Fibroblast of skin of right biceps (primary cell): ENCODE measurements at regions not wholly inside any gene's neighbourhood (a gene's known extent, or its start where the extent isn't known, plus 50 kb on each side); places are given as distances from the start of the nearest gene placed in this dataset.
A peak's percentile ranks its signal among the peaks of the same experiment; 100 is the strongest.

Experiments
- DNase-seq: peaks from one replicate; pipeline ENCODE4 v3.0.0-alpha.2; 2013

DNA sequence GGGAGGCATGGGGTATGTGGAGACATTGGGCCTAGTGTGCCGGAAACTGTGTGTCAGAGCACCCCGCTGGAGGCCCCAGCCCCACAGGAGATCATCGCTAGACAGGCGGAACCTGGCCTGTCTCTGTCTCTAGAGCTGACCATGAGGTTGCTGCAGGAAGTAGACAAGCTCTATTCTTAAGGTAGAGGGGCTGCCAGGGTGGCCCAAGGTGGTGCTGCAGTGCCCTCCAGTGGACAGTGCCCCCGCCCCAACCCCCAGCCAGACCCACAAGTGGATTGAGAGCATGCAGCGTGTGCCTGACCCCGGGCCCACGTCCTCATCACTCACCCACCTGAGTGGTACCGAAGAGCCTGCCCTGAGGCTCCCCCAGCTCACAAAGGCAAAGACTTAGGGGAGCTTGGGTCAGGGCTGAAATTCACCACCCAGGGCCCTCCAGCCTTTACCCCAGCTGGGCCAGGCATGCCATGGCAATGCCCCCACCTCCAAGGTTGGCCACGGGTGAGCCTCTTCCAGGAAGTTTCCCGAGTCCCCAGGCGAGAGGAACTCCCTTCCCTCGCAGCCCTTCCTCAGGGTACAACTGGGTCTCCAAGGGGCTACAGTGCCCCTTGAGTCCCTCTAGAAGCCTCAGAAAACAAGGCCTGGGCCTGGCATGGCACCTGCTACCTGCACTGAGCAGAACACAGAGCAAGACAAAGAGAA is 155.0 kb downstream of the TTC32 start:
- DNase-seq = no peak

DNA sequence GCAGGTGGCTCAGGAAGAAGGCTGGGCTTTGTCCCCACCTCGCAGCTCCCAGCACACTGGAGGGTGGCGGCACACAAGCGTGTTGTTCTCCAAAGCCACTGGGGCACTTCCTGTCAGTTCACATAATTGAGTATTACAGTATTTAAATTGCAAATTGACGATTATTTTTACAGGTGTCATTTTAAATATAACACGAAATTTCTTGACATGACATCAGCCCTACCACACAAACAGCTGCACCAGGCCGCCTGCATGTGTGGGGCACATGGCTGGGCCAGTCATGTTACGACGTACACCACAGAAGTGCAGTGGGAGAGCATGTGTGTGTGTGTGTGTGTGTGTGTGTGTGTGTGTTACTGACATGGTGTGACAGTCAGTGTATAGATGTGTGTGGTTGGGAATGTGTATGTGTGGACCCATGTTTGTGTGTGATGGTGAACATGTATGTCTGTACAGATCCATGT is 155.6 kb downstream of the TTC32 start:
- DNase-seq = no peak

DNA sequence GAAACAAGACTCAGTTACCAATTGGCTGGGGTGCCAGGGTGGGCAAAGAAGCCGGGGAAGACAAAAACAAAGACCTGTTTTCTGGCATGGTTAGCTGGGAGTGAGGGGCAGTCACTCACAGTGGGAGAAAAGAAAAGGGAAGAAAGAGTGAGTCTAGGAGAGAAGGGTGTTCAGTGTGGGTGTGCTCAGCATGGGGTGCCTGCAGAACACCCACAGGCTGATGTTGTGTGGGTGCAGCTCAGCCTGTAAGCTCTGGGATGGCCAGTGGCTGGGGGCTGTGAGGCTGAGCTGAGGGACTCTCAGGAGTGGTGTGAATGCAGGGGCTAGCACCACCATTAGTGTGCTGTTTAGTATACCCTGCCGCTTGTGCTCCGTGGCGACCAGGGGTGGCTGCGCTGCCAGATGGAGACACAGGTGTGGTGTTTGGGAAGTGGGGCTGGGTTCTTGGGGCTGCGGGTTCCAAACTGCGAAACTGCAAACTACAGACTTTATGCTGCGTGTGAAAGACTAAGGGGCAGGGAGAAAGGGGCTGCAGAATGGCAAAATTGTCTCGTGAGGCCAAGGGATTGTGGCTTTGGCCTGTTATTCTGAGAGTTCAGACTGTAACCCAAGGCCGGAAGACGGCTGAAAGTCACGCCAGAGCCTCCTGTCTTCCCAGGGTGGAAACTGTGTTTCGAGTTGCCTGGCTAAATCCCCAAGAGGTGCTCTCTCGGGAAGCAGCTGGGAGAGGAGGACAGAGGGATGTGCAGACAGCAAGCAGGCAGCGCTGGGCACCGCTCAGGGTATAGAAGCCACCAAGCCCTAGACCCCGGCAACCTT is 156.3 kb downstream of the TTC32 start:
- DNase-seq = no peak

DNA sequence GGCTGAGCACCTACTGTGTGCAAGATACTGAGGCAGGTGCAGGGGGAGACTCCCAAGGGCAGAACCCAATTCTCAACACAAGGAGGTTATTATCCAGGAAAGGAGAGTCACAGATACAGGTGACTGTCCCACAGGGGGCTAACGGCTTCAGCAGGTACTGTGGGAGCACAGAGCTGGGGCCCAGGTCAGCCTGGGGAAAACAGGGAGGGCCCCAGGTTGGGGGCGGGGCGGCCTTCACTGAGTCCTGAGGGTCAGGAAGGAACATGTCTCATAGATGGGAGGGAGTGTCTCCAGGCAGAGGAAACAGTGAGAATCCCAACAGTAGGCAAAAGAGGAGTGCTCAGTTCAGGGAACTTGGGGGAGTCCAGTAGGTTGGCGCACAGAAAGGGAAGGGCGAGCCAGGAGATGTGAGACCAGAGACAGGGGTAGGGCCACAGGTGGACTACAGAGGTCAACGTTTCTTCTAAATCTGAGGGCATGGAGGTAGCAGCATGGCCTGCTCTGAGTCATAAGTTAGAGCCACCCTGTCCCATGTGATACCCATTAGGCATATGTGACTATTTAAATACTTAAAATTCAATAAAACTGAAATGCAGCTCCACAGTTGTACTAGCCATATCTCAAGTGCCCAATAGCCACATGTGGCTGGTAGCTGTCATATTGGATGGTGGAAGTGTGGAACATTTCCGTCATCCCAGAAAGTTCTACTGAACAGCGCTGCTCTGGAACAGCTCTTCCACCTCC is 157.2 kb downstream of the TTC32 start:
- DNase-seq = no peak

DNA sequence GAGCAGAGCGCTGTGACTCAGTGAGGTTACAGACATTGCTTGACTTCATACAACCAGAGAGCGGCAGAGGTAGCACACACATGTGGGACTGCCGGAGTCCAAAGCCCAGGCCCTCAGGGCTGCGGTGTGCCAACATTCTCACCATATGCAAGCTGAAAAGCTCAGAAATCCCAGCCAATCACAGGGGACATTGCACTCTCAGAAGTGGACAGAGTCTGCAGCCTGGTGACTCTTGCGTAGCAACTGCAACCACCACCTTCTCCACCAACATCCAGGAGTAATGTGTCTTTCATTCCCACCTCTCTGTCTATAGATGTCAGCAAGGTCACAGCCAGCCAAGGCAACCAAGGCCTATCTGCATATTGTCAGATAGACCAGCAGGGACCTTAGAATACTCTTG is 158.1 kb downstream of the TTC32 start:
- no peak for DNase-seq

DNA sequence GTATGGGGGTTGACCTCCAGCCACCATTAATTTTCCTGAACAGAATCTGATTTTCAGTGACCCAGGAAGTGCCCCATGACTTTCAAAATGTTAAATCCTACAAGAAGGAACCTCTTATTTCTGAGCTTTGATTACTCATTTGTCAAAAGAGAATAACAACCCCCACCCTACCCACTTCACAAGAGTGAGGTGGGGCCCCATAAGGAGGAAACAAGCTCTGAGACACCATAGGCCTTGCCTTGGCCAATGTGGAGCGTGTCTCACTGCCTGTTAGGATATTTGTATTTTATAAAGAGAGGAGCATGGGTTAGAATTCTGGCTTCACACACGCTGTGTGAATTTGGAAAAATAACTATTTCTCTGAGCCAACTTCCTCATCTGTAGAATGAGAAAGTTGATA is 158.9 kb downstream of the TTC32 start:
- DNase-seq = no peak

DNA sequence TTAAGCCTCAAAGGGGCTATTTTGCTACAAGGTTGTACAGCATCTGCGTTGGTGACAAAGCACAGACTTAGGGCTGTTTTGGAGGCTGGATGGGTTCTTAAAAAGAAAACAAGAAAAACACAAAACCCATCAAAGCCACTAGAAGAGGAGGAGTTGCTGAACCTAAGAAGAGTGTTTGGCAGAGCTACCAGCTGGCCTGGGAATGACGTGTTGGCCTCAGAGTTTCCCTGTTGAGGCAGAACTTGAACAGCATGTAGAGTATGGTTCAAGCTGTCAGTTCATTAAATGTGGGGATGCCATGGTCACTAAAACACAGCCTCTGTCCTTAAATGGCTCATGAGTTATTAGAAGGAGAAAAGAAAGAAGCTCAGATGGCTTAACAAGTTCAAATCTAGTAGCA is 162.5 kb downstream of the TTC32 start:
- no peak for DNase-seq

DNA sequence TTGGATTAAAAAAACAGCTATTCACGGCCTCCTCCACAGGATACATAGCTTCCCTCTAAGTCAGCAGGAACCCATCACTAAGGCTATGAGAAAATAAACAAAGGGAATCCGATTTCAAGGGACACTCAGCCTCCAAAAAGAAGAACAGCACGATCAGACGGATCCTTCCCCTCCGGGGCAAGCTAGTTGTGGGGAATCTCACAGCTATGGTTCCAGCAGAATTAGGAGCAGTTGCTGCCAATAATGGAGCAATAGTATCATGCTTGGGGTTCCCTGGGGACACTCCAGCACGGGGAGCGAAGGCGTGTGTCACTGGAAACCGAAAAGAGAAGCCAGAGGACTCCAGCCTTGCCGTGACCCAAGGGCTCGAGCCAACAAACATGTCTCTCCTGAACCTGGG is 163.1 kb downstream of the TTC32 start:
- DNase-seq = peak; percentile 52

DNA sequence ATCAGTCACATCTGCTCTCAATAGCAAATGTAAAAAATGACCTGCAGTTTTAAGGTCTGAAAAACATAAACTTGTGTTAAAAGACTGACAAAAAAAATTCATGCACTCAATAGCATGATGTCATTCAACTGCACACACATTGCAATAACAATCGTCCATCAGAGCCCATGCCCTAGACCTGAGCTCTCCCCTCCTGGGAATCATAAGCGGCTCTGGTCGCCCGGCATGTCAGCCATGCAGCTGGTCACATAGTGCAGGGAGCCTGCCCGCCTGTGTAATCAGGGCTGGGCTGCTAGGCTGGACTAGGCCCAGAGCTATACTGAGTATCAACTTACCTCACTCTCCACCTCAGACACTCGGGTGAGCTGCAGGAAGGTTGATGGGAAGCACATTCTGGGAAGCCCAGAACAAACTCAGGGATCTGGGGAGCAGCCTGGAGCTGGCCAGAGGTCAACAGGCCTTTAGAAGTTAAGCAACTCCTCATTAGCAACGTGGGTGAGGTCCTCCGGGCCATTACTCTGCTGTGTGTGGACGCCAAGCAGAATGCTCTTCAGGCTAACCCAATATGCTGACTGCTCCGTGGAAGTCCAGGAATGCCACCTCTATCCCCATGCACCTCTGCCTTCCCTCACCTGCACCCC is 165.5 kb downstream of the TTC32 start:
- DNase-seq = no peak

DNA sequence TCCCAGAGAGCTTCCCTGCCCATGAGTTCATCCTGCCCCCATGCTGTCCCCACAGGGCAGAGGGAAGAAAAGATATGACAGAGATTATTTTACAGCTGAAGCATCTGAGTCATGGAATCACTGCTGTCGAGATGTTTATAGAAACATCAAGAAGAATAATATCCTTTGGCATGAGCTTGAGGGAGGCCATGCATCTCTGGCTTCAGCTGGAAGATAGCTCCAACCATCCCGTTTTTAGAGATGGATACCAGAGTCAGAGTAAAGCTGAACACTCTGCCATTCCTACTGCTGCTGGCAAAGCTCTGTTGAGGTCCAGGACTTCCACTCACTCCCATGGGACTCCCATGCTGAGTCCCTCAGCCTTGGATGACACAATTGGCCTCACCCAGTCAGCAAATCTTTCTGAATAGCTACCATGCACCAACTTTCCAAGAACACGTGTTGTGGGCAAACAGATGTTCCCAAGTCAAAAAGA is 167.8 kb downstream of the TTC32 start:
- peak; percentile 79 for DNase-seq

DNA sequence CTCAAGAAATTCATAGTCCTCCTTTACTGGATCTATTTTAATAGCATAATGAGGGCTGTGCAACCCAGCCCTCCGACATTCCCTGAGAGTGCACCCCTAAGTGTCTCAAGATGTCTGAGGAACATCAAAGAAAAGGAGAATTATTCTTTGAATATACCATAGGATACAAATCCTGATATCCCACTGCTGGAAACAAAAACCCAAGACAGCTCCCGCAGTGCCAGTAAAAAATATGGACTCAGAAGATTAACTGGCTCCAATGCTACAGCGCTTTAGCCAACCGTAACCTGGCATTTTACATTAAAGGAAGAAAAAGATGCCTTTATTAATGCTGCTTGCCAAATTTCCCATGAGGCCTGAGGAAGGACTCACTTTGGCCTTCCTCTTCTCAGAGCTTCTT is 168.4 kb downstream of the TTC32 start:
- no peak for DNase-seq

DNA sequence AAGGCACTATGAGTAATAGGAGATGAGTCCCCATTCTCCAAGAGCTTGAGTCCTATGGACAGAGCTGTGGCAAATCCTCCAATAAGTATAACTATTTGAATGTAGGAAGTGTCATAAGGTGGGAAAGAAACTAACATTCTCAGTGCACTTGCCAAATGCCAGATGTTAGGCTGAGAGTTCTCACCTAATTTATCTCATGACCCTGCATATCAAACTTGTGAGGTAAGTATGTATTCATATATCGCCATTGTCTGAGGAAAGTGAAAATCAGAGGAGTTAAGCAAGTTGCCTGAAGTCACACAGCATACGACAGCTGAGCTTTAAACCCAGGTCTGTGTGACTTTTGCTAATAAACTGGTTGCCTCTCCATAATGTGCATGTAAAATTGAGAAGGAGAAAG is 169.5 kb downstream of the TTC32 start:
- no peak for DNase-seq

DNA sequence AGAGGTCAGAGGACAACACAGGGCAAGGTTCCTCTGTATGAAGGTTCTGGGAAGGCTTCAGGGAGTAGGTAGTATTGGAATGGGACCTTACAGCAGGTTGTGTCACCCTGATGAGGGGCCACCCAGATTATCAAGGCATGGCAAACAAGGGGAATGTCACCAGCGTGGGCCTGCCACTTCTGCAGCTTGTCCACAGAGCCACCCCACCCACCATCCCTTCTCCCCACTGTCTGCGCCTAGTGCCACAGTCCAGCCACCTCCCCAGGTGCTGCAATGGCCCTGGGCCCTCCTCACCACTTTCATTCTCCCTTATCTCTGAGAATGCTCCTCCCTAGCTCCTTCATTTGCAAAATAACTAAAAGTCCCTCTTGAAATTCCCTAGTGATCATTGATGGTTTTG is 170.3 kb downstream of the TTC32 start:
- DNase-seq = no peak

DNA sequence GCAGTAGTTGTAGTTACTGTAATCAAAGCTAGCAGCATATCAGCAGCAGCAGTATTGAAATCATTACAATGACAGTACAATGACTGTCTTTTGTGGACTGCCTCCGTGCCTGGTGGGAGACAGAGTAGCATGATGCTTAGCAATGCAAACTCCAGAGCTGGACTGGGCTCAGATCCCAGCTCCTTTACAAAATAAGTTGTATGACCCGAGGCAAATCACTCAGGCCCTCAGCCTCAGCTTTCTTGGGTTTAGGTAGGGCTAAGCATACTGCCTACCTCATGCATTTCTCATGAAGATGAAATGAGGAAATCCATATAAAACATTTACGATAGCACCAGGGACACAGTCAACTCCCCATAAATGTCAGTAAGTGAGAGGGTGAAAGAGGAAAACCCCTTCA is 170.7 kb downstream of the TTC32 start:
- no peak for DNase-seq

DNA sequence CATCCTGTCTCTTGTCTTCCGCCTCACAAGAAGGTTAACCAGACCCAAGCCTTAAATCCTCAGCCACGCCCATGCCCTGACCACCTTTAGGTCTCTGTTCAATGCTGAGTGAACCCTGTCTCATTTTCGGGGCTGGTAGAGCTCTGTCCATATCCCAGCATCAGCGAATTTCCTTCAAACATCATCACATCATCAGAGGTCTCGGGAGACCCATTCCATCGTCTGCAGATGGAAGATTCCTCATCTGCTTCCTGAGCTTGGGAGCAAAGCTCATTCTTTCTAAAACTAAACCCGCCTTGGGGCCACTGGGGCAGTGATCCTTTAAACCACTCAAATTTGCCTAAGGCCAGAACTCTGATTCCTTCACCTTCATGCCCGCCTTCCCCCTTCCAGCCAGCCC is 173.7 kb downstream of the TTC32 start:
- DNase-seq = no peak

DNA sequence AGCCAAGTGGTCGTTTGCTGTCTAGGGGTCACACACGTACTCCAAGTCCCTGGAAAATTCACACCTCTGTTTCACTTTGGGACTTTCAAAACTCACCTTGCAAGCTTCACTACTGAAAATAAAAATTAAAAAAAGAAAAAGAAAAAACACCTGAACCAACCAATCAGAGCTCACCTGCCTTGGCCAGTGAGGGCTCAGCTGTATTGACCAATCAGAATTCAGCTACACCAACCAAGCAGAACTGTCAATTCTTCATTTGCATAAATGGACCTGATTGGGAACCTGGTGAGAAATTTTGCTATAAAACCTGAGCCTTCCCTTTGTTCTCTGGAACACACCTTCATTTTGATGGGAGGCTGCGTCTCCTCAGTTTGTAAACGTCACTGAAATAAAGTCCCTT is 176.4 kb downstream of the TTC32 start:
- no peak for DNase-seq

DNA sequence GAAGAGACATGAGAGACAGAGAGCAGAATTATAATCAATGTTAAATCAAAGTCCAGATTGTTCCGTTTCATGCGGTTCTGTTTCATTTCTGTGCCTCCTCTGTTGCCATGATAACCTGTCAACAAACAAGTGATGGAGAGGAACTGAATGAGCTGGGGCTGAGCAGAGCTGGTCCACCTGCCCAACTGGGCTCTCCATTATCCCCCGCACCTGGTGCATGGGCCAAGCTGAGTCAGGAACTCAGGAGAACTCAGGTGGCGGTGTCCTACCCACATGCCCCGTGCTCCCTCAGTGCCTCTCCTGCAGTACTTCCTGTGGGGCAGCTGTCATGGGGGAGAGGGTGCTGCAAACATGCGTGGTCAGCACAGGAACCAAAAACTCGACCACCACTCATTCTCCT is 178.8 kb downstream of the TTC32 start:
- DNase-seq = no peak

DNA sequence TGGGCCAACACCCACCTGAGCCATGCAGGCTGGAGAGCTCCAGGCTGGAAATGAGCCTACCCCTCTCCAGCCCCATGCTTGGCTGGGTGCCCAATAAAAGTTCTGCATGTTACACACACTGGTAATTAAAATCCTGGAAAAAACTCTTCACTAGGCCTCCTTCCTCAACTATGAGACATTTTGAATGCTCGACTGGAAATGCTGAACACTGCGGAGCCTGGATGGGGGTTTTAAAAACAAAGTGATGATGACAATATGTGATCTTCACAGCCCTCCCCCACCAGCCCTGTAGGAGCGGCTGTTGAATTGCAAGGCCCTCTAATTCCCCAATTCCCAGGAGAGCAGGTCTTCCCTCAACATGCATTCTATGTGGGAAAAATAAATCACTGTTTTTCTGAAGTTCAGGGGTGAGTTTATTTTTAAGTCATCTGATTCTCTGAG is 179.2 kb downstream of the TTC32 start:
- DNase-seq = peak; percentile 84

DNA sequence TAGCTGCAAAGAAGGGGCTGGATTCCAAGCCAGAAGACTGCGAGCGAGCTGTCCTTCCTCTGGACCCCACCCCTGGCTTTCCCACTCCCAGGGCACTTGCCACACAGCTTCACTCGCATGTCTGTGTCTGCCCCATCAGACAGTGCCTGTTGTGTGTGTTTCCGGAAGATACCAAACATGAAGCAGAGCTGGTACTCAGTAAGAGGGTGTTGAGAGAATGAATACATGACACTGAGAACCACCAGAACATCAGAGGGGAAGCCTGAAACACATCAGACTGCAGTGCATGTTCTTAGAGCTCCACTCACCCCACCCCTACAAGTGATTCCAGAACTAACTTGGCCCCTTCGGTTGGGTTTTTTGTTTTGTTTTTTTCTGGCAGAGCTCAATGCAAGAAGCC is 181.5 kb downstream of the TTC32 start:
- DNase-seq = no peak

DNA sequence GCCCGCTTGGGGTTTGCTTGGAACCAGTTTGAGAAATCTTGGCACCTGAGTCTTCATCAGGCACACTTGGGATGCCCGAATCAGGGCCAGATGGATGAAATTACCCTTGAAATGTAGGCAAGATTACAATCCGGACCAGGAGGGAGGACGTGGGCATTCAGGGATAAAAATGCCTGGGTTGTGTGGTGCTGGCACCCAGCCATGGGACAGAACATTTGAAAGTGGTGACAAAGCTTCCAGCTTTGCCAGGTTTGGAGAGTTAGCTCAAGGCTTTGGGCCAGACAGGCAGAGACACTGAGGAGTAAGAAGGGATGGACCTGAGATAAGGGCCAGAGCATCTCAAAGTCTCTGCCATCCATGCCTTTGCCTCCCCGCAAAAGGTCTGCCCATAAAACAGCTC is 182.2 kb downstream of the TTC32 start:
- DNase-seq = no peak

DNA sequence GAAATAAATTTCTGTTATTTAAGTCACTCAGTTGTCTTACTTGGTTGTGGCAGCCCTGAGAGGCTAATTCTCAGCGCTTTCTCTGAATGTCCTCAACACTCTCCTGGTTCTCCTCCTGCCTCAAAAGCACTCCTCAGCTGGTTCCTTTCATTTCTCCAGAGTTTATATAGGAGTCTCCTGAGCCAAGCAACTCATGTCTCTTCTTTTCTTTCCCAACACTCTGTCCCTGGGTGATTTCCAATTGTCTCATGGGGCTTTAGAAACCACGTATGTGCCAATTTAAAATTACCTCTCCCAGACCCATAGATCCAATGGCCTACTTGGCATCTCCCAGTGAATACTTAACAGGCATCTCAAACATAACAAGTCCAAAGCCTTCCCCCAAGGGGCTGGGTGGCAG is 184.3 kb downstream of the TTC32 start:
- no peak for DNase-seq

DNA sequence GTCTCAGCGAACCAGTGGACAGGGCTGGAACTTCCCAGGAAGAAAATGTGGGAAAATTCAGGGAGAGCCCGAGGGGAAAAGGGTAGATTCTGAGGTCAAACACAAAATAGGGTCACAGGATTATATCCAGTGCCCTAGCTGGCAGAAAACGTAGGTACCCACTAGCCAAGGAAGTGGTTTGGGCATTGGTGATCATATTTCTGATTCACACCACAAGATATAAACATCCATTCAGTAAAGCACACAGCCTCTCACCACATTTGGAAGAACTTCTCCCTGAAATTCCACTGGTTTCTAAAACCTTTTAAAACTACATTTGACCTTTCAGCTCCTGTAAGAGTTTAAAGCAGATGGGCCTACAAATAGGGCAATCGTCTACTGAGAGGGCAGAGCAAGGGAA is 186.9 kb downstream of the TTC32 start:
- DNase-seq = no peak

DNA sequence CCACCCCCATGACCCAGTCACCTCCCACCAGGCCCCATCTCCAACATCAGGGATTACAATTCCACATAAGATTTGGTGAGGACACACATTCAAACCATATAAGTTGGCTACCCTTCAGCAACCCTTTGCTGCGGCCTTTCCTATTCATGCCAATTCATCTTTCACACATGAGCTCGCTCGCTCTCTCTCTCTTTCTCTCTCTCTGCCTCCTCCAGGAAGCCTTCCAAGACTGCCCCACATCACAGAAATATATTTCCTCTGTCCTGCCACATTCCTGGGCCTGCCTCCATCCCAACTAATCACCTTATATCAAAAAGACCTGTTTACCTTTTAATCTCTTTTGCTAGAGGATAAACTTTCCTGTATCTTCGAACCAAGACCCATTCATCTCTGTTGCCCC is 188.9 kb downstream of the TTC32 start:
- DNase-seq = no peak
